Ovary (tissue), 3 donors: ENCODE measurements at regions not wholly inside any gene's neighbourhood (a gene's known extent, or its start where the extent isn't known, plus 50 kb on each side); places are given as distances from the start of the nearest gene placed in this dataset.

Experiments used
- CTCF ChIP-seq, 3 donors: fragments of 450-650 bp in 2 of 3; fragments of 200-600 bp in 1 of 3; IDR thresholded peaks; one replicate each; pipeline versions ENCODE4 v1.5.1 to v1.8.0; 2016 to 2022; ENCODE audit warnings: antibody characterized with exemption in 3 of 3, mild to moderate bottlenecking in 1 of 3
- EP300 ChIP-seq: sonication (generic); formaldehyde crosslinking; IDR thresholded peaks from one replicate; pipeline ENCODE4 v1.6.1; 2017; ENCODE audit warnings: antibody characterized with exemption
- POLR2A ChIP-seq: fragments of 450-650 bp; IDR thresholded peaks from one replicate; pipeline ENCODE4 v1.6.1; 2017; ENCODE audit warnings: antibody characterized with exemption, mild to moderate bottlenecking, moderate library complexity
- donor health status: DM: no; HTN: no; CAD: no.

GRCh38 chr6:47890326-47890875 lies 108.6 kb downstream of the OPN5 start:
- TF ChIP-seq CTCF (IDR thresholded peaks at IDR 0.05), result no peak
- no peak for TF ChIP-seq EP300
- no peak for TF ChIP-seq POLR2A
